Mucosa of descending colon (tissue), 3 donors: ENCODE measurements at regions not wholly inside any gene's neighbourhood (a gene's known extent, or its start where the extent isn't known, plus 50 kb on each side); places are given as distances from the start of the nearest gene placed in this dataset.

Source experiments
- ATAC-seq: fragments of 200-7000 bp; cut with Tn5 transposase; one replicate; pipeline ENCODE4 v1.9.1; 2020; ENCODE audit warnings: mild to moderate bottlenecking, moderate library complexity
- DNase-seq, 3 donors: peaks; one replicate each; pipeline ENCODE4 v3.0.0-alpha.2; 2020
- H3K36me3 ChIP-seq: fragments of 200-600 bp; one replicate; pipeline ENCODE4 v1.8.0; 2021; ENCODE audit warnings: low read depth, mild to moderate bottlenecking
- H3K4me1 ChIP-seq: fragments of 200-600 bp; one replicate; pipeline ENCODE4 v1.8.0; 2021; ENCODE audit warnings: low read depth, mild to moderate bottlenecking
- H3K4me3 ChIP-seq: fragments of 200-600 bp; one replicate; pipeline ENCODE4 v1.8.0; 2021; ENCODE audit warnings: mild to moderate bottlenecking
- H3K9me3 ChIP-seq: fragments of 200-600 bp; one replicate; pipeline ENCODE4 v1.8.0; 2021; ENCODE audit warnings: mild to moderate bottlenecking
- intact Hi-C, 2 donors: fragments of 100-400 bp; cut with DNase I in 1 of 2; cut with micrococcal nuclease in 1 of 2; formaldehyde crosslinking; loops; one replicate each; pipeline versions ENCODE4 v1.11.0 to v1.11.1; 2022; cut with DNase I, micrococcal nuclease
- TF ChIP-seq, protein P1 (sequence below): fragments of 200-600 bp; IDR thresholded peaks from one replicate; pipeline ENCODE4 v1.8.0; 2022; ENCODE audit warnings: antibody characterized with exemption, mild to moderate bottlenecking
- donor health status: DM: no; HTN: no; CAD: no; lungs with moderate emphysema.
- donor health status: DM: no; HTN: no; CAD: no.
- donor health status: DM: no; HTN: yes; CAD: no.

GRCh38 chr11:109984634-109985289 is 108.4 kb upstream of the ZC3H12C start:
- DNase-seq (no peak), ATAC-seq (peak; percentile 65)

DNA sequence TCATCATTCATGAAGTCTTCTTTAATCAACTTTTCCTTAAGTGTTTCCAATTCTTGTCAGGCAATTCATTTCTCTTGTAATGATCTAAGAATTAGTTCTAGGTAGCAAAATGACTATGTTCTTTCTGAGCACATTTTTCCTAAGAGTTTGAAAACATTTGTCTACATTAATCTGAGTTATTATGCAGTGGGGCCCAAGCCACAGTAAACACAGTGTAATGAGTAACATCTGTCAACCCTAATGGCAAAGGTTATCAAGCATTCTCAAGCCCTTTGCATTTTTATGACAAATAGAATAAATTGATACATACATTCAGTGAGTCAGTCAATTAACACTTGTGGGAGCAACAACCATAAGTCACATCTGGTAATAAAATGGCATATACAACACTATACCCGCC is 106.7 kb upstream of the ZC3H12C start:
- Histone ChIP-seq H3K36me3 (no peaks in the 10 kb centered on the region), H3K9me3 (no peaks in the 10 kb centered on the region), H3K4me1 (no peaks in the 10 kb centered on the region), H3K4me3 (no peak overlapping the region)
- TF ChIP-seq, protein P1, sequence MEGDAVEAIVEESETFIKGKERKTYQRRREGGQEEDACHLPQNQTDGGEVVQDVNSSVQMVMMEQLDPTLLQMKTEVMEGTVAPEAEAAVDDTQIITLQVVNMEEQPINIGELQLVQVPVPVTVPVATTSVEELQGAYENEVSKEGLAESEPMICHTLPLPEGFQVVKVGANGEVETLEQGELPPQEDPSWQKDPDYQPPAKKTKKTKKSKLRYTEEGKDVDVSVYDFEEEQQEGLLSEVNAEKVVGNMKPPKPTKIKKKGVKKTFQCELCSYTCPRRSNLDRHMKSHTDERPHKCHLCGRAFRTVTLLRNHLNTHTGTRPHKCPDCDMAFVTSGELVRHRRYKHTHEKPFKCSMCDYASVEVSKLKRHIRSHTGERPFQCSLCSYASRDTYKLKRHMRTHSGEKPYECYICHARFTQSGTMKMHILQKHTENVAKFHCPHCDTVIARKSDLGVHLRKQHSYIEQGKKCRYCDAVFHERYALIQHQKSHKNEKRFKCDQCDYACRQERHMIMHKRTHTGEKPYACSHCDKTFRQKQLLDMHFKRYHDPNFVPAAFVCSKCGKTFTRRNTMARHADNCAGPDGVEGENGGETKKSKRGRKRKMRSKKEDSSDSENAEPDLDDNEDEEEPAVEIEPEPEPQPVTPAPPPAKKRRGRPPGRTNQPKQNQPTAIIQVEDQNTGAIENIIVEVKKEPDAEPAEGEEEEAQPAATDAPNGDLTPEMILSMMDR: no peak
- DNase-seq (no peak), ATAC-seq (no peak)
- intact Hi-C loops: no loop called here

More at GRCh38 chr11:109984634-109985289, 108.4 kb upstream of the ZC3H12C start:
- H3K9me3 ChIP-seq: no peaks in the 10 kb centered on the region
- no peaks in the 10 kb centered on the region for H3K36me3 ChIP-seq
- no peaks in the 10 kb centered on the region for H3K4me1 ChIP-seq
- TF ChIP-seq, protein P1: no peak
- no peak overlapping the region for H3K4me3 ChIP-seq
- intact Hi-C loops: no loop called here

- H3K4me3 ChIP-seq: no peak overlapping the region
- intact Hi-C loops: no loop called here
- no peaks in the 10 kb centered on the region for H3K9me3 ChIP-seq
- DNase-seq (no peak), ATAC-seq (no peak)
- no peaks in the 10 kb centered on the region for H3K4me1 ChIP-seq
- no peaks in the 10 kb centered on the region for H3K36me3 ChIP-seq
- TF ChIP-seq, protein P1: no peak
These were observed 101.4 kb upstream of the ZC3H12C start for GRCh38 chr11:109991835-109992234.

- H3K36me3 ChIP-seq: no peaks in the 10 kb centered on the region
- no peak for DNase-seq
- no peaks in the 10 kb centered on the region for H3K9me3 ChIP-seq
- TF ChIP-seq, protein P1: no peak
- ATAC-seq: no peak
- intact Hi-C loops: no loop called here
- H3K4me3 ChIP-seq: no peak overlapping the region
- no peaks in the 10 kb centered on the region for H3K4me1 ChIP-seq
These were observed 99.4 kb upstream of the ZC3H12C start for GRCh38 chr11:109993786-109994185.

DNA sequence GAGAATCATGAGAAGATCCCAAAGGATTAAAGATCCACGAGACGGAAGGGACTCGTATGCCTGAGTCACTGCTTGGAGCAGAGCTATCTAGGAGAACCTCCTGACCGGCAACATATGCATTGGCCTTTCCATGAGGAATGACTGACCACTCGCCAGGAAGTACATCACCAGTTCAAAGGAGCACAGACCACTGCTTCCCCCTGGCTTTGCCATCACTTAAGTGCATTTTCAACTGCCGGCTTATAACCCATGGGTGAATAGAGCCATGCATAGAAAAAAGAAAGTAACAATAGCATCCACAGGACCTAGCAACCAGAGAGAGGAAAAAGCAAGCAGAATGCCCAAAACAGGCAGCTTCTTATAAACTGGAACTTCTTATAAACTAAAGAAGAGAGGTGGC is 98.3 kb upstream of the ZC3H12C start:
- TF ChIP-seq, protein P1: no peak
- no peak for DNase-seq
- H3K4me3 ChIP-seq: no peak overlapping the region

GRCh38 chr11:109996060-109996459 is 97.1 kb upstream of the ZC3H12C start:
- Histone ChIP-seq H3K9me3 (no peaks in the 10 kb centered on the region), H3K4me1 (no peaks in the 10 kb centered on the region), H3K4me3 (no peak overlapping the region), H3K36me3 (no peaks in the 10 kb centered on the region)
- intact Hi-C loops: no loop called here
- TF ChIP-seq, protein P1: no peak
- no peak for DNase-seq
- ATAC-seq: no peak

More for the DNA sequence above, 98.3 kb upstream of the ZC3H12C start:
- Histone ChIP-seq H3K9me3 (no peaks in the 10 kb centered on the region), H3K4me1 (no peaks in the 10 kb centered on the region), H3K36me3 (no peaks in the 10 kb centered on the region)
- ATAC-seq: no peak
- intact Hi-C loops: no loop called here
